Inferior parietal cortex (tissue), 1 donor: ENCODE measurements at regions not wholly inside any gene's neighbourhood (a gene's known extent, or its start where the extent isn't known, plus 50 kb on each side); places are given as distances from the start of the nearest gene placed in this dataset.
A peak's percentile ranks its signal among the peaks of the same experiment; 100 is the strongest.

Source experiments
- DNase-seq: peaks from one replicate; pipeline ENCODE4 v3.0.0-alpha.2; 2016; ENCODE audit errors: extremely low spot score

DNA sequence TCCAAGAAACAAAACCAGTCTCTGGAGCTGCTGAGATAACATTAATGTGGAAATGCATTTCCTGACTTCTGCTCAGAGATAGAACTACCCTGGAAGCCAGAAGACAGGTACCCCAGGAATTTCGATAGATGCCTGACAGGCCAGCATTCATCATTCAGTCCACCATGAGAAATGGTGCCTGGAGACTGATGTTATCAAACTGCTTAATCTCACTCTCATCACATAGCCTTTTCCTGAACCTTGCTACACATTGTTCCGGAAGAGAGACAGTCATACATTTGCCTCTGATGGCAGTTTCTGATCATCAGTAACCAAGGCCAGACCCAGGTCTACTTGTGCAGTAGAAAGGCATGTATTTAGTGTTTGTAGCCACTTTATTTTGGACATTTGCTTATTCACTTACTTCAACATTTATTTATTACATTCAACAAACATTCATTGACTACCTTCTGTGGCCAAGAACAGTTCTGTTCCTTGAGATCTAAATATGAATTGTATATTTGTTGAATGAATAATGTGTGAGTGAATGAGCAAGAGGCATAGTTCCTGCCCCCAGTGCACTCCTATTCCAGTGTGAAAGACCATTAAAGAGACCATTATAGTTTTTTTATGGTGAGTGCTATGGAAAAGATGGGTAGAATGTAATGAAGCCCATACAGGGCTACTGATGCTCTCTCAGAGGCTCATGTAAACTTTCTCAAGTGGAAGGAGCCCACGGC, 485.7 kb downstream of the NUF2 start:
- DNase-seq, result no peak

GRCh38 chr1:163813251-163813650, 491.5 kb downstream of the NUF2 start:
- no peak for DNase-seq

GRCh38 chr1:163820226-163820625, 498.5 kb downstream of the NUF2 start:
- DNase-seq, result no peak

DNA sequence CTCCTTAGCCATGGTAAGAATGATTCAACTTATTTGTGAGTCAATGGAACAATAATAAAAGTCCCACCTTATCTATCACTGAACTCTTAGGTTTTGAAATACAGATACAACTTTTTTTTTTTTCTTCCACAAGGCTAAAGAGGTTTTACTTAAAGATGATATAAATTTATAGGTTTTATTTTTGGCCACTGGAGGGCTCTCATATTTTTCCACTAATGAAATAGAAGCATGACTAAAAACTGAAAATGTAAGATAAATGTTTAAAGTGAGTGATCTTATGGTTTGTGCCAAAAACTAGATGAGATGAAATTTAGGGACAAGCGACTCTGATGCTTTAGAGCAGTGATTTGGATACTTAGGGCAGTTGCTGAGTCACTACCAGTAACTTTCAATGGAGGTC, 499.0 kb downstream of the NUF2 start:
- DNase-seq, result peak; percentile 34

- DNase-seq, result no peak
Observed at GRCh38 chr1:163821679-163822078, 499.9 kb downstream of the NUF2 start.

DNA sequence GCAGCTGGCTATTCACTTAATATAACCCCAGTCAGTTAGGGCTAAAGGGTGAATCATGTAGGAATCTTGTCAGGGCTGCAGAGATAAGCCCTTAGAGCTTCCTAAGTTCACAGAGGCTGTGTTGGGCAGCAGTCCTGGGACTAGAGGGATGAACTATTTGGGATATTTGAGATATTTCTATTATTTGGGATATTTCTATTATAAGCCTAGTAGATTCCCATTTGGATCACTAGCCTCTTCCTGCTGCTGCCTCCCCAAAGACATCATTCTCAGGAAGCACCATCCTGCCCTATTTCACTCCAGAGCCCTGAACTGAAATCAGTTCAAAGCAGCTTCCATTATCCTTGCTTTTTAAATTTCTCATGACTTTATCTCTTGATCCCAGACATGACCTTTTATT, 501.3 kb downstream of the NUF2 start:
- no peak for DNase-seq

DNA sequence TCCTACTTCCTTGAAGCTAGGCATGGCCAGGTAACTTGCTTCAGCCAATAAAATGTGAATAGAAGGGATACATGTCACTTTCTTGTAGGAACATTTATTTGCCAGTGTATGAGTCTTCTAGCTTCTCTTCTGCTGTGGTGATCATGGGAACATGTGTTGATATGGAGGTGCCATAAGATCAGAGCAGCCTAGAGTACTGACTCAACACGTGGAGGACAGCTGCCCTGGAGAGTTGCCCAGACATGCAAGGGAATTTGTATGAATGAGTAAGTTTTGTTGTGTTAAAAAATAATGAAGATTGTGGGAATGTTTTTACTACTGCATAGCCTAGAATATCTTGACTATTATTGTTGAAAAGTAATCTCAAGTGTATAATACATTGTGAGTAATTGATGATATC, 502.3 kb downstream of the NUF2 start:
- DNase-seq, result no peak

- DNase-seq, result no peak
Observed at GRCh38 chr1:163824490-163824889, 502.7 kb downstream of the NUF2 start.

DNA sequence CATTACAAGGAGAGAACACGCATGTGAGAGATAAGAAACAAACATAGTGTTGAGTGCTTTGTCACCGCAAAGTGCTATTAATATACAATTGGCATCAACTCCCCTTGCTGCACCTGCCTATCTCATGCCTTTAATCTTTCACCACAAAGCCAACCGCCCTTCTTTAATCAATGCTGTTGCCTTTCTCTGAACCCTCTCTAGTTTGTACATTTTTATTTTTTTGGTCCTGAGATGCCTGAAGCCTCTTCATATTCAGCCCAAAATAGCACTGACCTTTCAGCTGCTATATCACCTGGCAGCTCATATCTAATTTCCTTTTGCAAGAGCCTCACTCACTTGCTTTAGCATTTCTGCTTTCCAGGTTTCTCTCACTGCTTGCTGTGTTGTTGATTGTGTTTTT, 504.7 kb downstream of the NUF2 start:
- DNase-seq, result no peak

DNA sequence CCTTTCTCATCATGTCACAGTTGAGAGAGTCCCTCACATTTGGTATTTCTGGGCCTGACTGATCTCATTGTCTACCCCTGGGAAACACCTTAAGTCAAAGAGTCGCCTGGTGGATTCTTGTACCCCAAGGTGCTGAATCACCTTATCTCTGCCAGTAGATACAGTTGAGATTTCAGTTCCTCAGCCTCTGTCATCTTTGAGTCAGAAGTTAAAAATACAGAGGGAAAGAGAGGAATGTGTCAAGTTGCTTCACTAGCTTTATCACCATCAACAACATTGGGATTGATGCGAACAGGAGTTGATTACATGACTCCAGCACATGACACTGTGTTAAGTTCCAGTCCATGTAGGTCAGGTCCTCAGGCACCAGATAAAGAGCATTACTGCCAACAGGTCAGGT, 513.0 kb downstream of the NUF2 start:
- DNase-seq, result no peak

DNA sequence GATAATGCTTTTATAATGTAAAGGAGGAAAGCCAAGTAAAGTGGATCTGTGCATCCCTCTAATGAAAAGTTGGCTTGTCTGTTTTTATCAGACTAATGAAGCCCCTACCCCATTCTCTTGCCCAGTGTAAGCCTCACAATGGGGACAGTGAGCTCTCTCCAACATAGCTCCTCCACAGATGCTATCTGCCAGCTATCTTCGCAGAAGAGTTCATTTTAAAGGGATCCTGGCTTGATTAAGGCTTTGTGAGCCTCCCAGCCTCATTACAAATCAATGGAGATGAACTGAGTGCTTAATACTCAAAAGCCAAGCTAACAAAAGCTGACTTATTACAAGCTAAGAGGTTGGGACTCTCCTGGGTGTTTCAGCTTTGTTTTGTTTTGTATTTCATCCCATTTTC, 514.7 kb downstream of the NUF2 start:
- no peak for DNase-seq

GRCh38 chr1:163837206-163837605, 515.5 kb downstream of the NUF2 start:
- no peak for DNase-seq

DNA sequence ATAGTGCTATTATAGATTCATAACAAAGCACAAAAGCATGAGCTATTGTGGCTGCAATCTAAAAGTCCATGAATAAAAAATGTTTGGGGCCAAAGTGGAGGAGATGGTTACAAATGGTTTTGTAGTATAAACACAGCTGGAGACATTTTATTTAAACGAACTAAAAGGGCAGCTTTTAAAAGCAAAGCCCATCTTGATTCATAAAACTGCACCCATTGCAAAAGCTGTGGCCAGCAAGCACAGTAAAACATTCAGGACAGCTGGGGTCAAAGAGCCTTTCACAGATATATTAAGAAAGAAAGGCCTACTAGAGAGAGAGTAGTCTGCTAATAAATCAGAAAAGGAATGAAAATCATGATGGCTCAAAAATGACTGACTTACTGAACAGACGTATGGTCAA, 520.8 kb downstream of the NUF2 start:
- DNase-seq, result no peak

GRCh38 chr1:163844459-163844858, 522.7 kb downstream of the NUF2 start:
- DNase-seq, result no peak

GRCh38 chr1:163845279-163845678, 523.5 kb downstream of the NUF2 start:
- no peak for DNase-seq

DNA sequence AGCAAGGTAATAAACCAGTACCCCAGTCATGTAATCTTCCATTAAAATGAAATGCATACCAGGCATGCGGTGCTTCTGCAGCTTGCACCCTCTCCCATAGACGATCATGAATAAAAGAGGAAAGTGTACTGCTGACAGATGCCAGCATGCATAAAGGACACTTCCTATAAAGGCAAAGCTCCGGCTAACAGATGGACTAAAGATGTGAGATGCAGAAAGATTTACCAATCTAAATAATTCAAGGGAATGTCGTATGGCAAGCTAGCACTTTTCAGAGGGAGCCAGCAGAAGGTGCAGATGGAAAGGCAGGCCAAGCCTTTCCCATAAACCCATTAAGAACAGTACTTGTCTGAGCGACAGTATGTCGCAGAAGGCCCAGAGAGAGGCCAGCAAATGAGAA, 542.0 kb downstream of the NUF2 start:
- DNase-seq, result no peak

DNA sequence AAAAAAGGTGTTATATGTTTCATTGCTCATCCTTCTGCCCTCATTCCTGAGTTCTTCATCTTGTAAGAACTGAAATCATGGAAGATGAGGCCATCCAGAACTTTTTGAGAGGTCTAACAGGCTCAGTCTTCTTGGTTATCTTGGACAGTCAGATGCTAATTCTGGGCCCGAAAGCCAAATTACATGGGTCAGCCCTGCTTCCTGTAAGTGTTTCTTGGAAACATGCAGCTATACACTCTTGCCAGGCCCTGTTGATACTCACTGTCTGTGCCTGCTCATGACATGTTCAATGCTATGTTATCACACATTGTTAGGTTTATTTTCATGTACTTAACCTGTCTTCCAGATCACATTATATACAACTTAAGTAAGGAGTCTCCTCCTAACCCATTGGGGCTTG, 542.5 kb downstream of the NUF2 start:
- DNase-seq, result no peak

DNA sequence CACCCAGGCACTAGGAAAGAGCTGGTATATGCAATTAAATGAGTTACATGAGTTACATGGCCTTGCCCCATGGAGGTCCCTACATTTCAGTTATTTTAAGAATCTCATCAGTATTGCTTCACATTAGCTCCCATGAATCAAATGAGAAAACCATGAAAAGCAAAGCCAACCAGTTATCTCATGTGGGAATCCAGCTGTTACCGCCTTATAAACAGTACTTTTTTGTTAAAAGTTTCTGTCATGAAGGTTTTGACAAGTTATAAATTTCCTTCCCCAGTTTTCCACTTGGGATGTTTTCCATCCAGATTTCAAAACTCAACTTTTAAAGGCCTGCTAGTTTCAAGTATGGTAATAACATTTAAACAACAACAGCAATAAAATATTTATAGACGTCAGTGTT, 544.8 kb downstream of the NUF2 start:
- DNase-seq, result no peak

DNA sequence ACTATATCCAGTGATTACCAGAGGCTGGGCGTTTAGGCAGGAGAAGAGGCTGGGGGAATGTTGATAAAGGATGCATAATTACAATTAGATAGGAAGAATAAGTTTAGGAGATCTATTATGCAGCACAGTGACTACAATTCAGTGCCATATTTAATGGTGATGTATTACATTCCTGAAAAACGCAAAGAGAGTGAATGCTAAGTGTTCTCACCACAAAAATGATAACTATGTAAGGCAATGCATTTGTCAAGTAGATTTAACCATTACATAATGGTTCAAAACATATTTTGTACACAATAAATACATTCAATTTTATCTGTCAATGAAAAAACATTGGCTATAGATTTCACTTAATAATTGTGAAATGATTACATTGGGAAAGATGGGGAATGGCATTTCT, 548.9 kb downstream of the NUF2 start:
- DNase-seq, result no peak

- DNase-seq, result no peak
Observed at GRCh38 chr1:163872067-163872466, 550.3 kb downstream of the NUF2 start.

- DNase-seq, result no peak
Observed at GRCh38 chr1:163874070-163874469, 552.3 kb downstream of the NUF2 start.

DNA sequence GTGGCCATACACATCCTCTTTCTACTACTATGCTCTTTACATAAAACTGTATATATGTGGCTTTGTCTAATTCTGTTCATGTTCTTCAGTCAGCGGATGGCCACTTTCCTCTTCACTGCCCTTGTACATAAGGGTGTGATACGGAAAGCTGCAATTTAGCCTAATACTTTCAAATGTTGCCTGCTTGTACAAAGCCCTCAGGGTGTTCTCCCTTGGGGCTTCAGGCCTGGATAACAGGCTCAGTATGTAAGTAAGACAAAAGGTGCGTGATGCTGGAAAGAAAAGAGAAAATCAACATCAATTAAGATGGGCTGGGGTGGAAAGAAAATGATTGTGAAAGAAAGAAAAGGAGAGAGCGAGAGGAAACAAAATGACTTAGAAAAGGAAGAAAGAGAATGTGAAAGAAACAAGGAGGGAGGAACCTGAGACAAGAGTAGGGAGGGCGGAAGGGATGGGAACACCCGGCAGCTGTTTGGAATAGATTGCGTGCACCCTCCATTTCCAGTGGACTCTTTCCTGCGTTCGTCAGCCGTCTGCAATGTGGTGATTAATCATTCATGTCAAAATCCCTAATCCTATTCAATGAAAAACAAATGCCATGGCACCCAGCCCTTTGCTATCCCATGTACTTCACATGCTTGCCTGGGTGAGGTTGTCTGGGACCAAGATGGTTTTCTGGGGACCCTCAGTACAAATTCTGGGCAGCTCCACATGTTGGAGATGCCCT, 553.6 kb downstream of the NUF2 start:
- no peak for DNase-seq

GRCh38 chr1:163875927-163876320, 554.2 kb downstream of the NUF2 start:
- DNase-seq, result no peak

DNA sequence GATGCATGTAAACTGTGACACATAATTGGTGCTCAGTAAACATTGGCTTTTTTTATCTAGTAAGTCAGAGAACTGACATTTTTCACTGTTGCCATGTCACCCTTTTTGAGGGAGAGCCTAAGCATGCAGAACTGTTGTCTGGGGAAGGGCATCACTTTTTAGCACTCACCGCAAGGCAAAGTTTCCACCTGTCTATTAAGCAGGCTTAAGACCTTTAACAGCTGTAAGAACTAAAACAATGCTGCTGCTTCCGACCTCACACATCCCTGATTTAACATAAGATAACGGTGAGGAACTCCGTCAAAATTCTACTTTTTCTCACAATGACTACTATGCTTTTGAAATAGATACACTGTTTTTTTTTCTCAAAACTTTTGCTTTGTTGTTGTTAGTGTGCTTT, 554.8 kb downstream of the NUF2 start:
- DNase-seq, result no peak
